ENCODE measurements at regions not wholly inside any gene's neighbourhood (a gene's known extent, or its start where the extent isn't known, plus 50 kb on each side); places are given as distances from the start of the nearest gene placed in this dataset.
A peak's percentile ranks its signal among the peaks of the same experiment; 100 is the strongest.

DNA sequence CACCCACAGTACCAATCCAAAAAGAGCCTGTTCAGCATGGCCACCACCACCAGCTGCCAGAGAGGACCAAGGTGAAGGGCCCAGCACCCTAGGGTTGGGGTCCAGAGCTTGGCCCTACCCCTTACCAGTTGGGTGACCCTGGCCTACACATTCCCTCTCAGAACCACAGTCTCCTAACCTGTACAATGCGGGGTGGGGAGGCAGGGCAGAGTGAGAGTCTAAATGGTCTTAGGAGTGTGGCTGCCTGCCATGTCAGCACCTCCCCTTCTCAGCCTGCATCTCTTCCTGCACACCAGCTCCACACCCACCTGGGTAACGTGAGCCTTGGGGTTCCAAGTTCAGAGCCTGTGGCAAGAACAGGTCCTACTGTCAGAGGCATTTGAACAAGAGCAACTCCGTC lies 92.2 kb downstream of the C5orf15 start:
- no peak for DNase-seq (ENCODE audit: low read depth in 1 of 2, low spot score in 1 of 2)
- TF ChIP-seq JUND (IDR thresholded peaks at IDR 0.05; ENCODE audit: low read depth), result no peak
- in situ Hi-C loops (cut with HindIII; ENCODE audit: low pct_unique_long_range_greater_than_20kb, low sequenced_read_pairs), result no loop called here

- in situ Hi-C loops (cut with HindIII; ENCODE audit: low pct_unique_long_range_greater_than_20kb, low sequenced_read_pairs), result no loop called here
- no peak for TF ChIP-seq JUND (IDR thresholded peaks at IDR 0.05; ENCODE audit: low read depth)
- DNase-seq (ENCODE audit: low read depth in 1 of 2, low spot score in 1 of 2), result no peak
These were observed 93.2 kb downstream of the C5orf15 start for GRCh38 chr5:133875179-133875578.

- DNase-seq (ENCODE audit: low read depth in 1 of 2, low spot score in 1 of 2), result no peak
- in situ Hi-C loops (cut with HindIII; ENCODE audit: low pct_unique_long_range_greater_than_20kb, low sequenced_read_pairs), result no loop called here
- no peak for TF ChIP-seq JUND (IDR thresholded peaks at IDR 0.05; ENCODE audit: low read depth)
These were observed 95.0 kb downstream of the C5orf15 start for GRCh38 chr5:133873449-133873848.

GRCh38 chr5:133870661-133871060 lies 97.8 kb downstream of the C5orf15 start:
- no peak for DNase-seq (ENCODE audit: low read depth in 1 of 2, low spot score in 1 of 2)
- no peak for TF ChIP-seq JUND (IDR thresholded peaks at IDR 0.05; ENCODE audit: low read depth)
- in situ Hi-C loops (cut with HindIII; ENCODE audit: low pct_unique_long_range_greater_than_20kb, low sequenced_read_pairs), result no loop called here

DNA sequence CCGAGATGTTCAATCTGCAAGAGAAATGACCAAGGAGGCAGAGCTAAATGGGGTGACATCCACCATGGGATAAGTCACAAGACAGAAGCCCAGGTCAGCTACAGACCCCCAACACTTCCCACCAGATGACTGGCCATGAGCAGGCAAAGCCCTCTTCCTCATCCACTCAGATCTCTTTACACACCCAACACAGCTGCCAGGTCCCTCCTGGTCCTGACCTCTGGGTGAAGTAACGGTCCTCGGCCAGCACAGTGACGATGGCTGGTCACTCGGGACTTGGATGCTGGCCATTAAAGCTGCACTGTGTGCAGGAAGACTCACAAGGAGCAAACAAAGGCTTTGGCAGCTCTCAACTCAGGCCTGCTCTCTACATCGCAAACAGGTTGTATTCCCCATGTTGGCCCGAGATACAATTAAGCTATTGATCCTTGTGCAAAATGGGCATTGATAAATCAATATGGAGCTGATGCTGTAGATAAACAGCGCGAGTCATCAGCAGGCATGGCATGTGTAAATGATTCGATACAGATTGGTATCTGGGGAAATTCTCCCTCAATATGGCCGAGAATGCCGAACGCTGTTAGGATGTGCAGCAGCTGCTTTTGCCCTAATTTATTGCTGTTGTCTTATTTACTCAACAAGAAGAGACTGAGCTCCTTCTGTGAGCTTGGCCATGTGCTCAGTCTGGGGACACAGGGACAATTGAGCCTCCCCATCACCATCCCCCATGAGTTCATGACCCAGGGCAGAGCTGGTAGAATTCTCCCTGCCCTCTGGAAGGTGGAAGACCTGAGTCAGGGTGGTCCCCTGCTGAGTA lies 98.7 kb downstream of the C5orf15 start:
- peak in 1 of 2 experiments; percentile 6 for DNase-seq (ENCODE audit: low read depth in 1 of 2, low spot score in 1 of 2)
- TF ChIP-seq JUND (IDR thresholded peaks at IDR 0.05; ENCODE audit: low read depth), result no peak
- in situ Hi-C loops (cut with HindIII; ENCODE audit: low pct_unique_long_range_greater_than_20kb, low sequenced_read_pairs), result no loop called here

DNA sequence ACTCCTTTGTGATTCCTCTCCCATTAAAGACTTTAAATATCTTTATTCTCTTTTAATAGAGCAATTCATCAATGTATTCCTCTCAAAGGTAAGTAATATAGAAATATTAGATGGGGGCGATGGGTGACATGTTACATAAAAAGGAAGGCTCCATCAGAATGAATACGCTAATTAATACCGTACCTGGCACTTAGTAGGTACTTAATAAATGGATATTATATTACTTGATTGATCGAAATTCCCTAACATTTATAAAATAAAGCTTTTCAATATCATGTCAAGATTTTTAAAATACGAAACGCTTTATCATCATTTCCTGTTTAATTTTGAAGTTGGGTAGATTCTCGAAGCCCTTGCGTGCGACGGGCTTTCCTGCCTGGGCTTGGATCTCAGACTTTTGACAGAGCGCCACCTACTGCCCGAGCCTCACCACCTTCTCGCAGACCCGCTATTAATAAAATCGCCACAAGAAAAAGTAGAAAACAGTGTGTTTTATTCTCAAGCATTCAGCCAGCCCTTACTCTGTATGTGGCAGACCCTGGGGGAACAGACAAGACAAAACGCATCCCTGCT lies 99.4 kb downstream of the C5orf15 start:
- in situ Hi-C loops (cut with HindIII; ENCODE audit: low pct_unique_long_range_greater_than_20kb, low sequenced_read_pairs), result no loop called here
- DNase-seq (ENCODE audit: low read depth in 1 of 2, low spot score in 1 of 2), result peak; percentile 35 to 71
- TF ChIP-seq JUND (IDR thresholded peaks at IDR 0.05; ENCODE audit: low read depth), result no peak

DNA sequence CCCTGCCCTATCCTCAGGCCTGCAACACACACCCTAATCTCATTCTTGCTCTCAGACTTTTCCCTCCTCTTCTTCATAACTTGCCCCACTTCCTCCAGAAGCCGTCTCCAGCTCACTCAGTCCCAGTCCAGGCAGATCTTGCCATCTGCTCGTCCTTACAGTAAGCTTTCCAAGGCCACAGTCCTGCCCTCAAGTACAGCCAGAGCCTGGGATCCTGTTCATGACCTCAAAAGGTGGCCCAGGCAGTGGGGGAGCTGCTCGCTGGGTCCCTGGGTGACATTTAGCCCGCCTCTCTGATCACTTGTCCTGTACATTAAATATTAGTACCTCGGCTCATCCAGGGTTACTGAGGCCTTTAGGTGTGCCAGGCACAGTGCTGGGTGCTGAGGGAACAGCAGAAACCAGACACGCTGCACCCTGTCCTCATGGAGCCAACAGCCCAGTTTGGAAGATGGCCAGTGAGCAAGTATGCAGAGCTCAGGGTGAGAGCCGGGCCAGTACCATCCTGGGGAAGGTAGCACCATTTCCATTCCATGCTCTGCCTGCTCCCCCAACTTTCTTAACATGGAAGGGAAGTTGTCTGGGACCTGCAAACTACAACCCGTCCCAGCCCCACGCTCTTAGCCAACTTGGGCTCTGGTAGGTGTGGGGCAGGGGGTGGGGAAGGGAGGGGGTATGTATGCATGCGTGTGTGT lies 100.4 kb downstream of the C5orf15 start:
- in situ Hi-C loops (cut with HindIII; ENCODE audit: low pct_unique_long_range_greater_than_20kb, low sequenced_read_pairs), result no loop called here
- DNase-seq (ENCODE audit: low read depth in 1 of 2, low spot score in 1 of 2), result no peak
- no peak for TF ChIP-seq JUND (IDR thresholded peaks at IDR 0.05; ENCODE audit: low read depth)

GRCh38 chr5:133867341-133867740 lies 101.1 kb downstream of the C5orf15 start:
- in situ Hi-C loops (cut with HindIII; ENCODE audit: low pct_unique_long_range_greater_than_20kb, low sequenced_read_pairs), result no loop called here
- TF ChIP-seq JUND (IDR thresholded peaks at IDR 0.05; ENCODE audit: low read depth), result no peak
- DNase-seq (ENCODE audit: low read depth in 1 of 2, low spot score in 1 of 2), result no peak

DNA sequence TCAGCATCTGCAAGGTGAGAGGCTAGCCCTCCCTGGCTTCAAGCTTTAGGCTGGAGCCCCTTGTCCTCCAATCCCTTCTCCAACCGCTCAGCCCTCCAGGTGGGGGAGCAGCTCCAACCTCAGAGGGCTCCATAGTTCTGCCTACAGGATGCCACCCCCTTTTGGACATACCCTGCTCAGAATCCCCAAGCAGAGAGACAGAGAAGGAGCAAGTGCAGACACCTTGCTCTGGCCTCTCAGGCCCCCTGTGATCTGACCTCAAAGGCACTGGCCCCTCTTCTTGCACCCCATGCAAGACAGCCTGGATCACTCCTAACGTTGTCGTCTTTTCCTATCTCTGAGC lies 101.6 kb downstream of the C5orf15 start:
- no peak for DNase-seq (ENCODE audit: low read depth in 1 of 2, low spot score in 1 of 2)
- in situ Hi-C loops (cut with HindIII; ENCODE audit: low pct_unique_long_range_greater_than_20kb, low sequenced_read_pairs), result no loop called here
- TF ChIP-seq JUND (IDR thresholded peaks at IDR 0.05; ENCODE audit: low read depth), result no peak

DNA sequence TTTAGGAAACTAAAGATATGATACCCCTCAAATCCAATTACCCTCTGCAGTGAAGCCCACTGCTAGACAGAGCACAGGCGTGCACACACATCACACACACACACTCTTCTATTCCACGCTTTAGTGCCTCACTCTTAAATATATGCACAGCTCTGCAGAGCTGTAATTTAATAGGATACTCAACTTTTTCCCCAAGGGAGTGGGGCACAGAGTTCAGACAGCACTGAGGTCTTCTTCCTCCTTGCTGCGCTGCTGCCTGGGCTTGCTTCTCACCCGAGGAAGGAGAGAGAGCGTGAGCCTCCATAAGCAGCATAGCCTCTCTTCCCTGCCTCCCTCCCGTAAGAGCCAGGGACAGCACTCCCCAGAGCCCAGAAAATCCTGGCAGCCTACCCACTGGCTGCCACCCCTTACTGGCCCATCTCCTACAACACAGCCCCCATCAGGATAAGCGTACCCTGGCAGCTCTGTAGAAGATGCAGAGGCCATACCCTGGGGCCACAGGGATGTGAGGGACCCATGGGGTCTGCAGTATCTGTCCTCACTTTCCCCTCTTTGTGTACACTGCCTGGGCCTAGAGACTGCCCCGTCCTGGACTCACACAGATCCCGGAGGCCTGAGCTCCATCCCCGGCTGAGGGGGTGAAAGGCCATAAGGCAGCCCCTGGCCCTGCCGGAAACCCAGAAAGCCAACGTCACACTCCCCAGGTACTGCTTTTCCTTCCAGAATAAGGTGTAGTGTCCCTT lies 102.1 kb downstream of the C5orf15 start:
- no peak for TF ChIP-seq JUND (IDR thresholded peaks at IDR 0.05; ENCODE audit: low read depth)
- no peak for DNase-seq (ENCODE audit: low read depth in 1 of 2, low spot score in 1 of 2)
- in situ Hi-C loops (cut with HindIII; ENCODE audit: low pct_unique_long_range_greater_than_20kb, low sequenced_read_pairs), result no loop called here

- no peak for TF ChIP-seq JUND (IDR thresholded peaks at IDR 0.05; ENCODE audit: low read depth)
- DNase-seq (ENCODE audit: low read depth in 1 of 2, low spot score in 1 of 2), result no peak
- in situ Hi-C loops (cut with HindIII; ENCODE audit: low pct_unique_long_range_greater_than_20kb, low sequenced_read_pairs), result no loop called here
These were observed 103.3 kb downstream of the C5orf15 start for GRCh38 chr5:133865113-133865512.

DNA sequence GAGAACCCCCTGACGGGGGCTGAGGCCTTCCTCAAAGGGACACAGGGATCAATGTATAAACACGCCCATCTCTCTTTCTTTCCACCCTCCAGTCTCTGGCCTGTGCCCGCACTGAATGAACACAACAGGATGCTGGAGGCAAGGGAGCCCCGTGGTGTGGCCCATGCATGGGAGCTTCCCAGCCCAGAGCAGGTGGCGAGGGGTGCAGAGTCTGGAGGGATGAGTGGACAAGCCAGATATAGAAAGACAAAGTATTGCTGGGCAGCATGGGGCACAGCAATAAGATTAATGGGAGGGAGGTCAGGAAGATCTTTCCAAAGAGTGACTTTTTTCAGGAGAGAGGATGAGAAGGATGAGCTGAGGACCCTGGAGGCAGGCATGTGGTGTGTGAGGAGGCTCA lies 103.7 kb downstream of the C5orf15 start:
- no peak for DNase-seq (ENCODE audit: low read depth in 1 of 2, low spot score in 1 of 2)
- in situ Hi-C loops (cut with HindIII; ENCODE audit: low pct_unique_long_range_greater_than_20kb, low sequenced_read_pairs), result no loop called here
- TF ChIP-seq JUND (IDR thresholded peaks at IDR 0.05; ENCODE audit: low read depth), result no peak
